ENCODE measurements at regions not wholly inside any gene's neighbourhood (a gene's known extent, or its start where the extent isn't known, plus 50 kb on each side); places are given as distances from the start of the nearest gene placed in this dataset.

- TF ChIP-seq, protein P1, sequence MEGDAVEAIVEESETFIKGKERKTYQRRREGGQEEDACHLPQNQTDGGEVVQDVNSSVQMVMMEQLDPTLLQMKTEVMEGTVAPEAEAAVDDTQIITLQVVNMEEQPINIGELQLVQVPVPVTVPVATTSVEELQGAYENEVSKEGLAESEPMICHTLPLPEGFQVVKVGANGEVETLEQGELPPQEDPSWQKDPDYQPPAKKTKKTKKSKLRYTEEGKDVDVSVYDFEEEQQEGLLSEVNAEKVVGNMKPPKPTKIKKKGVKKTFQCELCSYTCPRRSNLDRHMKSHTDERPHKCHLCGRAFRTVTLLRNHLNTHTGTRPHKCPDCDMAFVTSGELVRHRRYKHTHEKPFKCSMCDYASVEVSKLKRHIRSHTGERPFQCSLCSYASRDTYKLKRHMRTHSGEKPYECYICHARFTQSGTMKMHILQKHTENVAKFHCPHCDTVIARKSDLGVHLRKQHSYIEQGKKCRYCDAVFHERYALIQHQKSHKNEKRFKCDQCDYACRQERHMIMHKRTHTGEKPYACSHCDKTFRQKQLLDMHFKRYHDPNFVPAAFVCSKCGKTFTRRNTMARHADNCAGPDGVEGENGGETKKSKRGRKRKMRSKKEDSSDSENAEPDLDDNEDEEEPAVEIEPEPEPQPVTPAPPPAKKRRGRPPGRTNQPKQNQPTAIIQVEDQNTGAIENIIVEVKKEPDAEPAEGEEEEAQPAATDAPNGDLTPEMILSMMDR (IDR thresholded peaks at IDR 0.05) = no peak
- no peak for TF ChIP-seq POLR2A (IDR thresholded peaks at IDR 0.05)
These were observed 208.6 kb downstream of the C1D start for GRCh38 chr2:67854103-67854743.

All from body of pancreas (tissue), 4 donors.